GM23338 (cell line): ENCODE measurements at regions not wholly inside any gene's neighbourhood (a gene's known extent, or its start where the extent isn't known, plus 50 kb on each side); places are given as distances from the start of the nearest gene placed in this dataset.

Source experiments
- ATAC-seq: fragments of 200-7000 bp; cut with Tn5 transposase; 3 replicates; pipeline ENCODE4 v1.9.1; 2020
- DNase-seq: peaks from one replicate; pipeline ENCODE4 v3.0.0-alpha.2; 2015; ENCODE audit warnings: low spot score
- H2AFZ ChIP-seq: fragments of 200-600 bp; sonication (generic); 2 replicates; pipeline ENCODE4 v1.8.0; 2016; ENCODE audit warnings: antibody characterized with exemption, mild to moderate bottlenecking, moderate library complexity
- H3F3A ChIP-seq: fragments of 200-600 bp; sonication (generic); replicated peaks from 2 replicates; pipeline ENCODE4 v1.8.0; 2017; ENCODE audit warnings: antibody characterized with exemption, mixed run types, low read depth
- H3K27ac ChIP-seq: fragments of 200-600 bp; sonication (generic); 2 replicates; pipeline ENCODE4 v1.6.1; 2016; ENCODE audit warnings: low read depth
- H3K27me3 ChIP-seq: fragments of 200-600 bp; sonication (generic); 2 replicates; pipeline ENCODE4 v1.8.0; 2016; ENCODE audit warnings: mild to moderate bottlenecking, mixed run types, moderate library complexity; ENCODE audit not compliant: insufficient read depth
- H3K36me3 ChIP-seq: fragments of 200-600 bp; sonication (generic); 2 replicates; pipeline ENCODE4 v1.8.0; 2016; ENCODE audit warnings: mild to moderate bottlenecking; ENCODE audit not compliant: insufficient read depth
- H3K4me1 ChIP-seq: fragments of 200-600 bp; sonication (generic); 2 replicates; pipeline ENCODE4 v1.8.0; 2016; ENCODE audit warnings: mild to moderate bottlenecking, moderate library complexity; ENCODE audit not compliant: insufficient read depth
- H3K4me2 ChIP-seq: fragments of 200-600 bp; sonication (generic); 2 replicates; pipeline ENCODE4 v1.7.1; 2017; ENCODE audit warnings: mixed run types
- H3K4me3 ChIP-seq: fragments of 200-600 bp; sonication (generic); 2 replicates; pipeline ENCODE4 v1.6.1; 2016; ENCODE audit warnings: mixed run types
- H3K79me2 ChIP-seq: fragments of 200-600 bp; sonication (generic); replicated peaks from 2 replicates; pipeline ENCODE4 v1.8.0; 2017; ENCODE audit warnings: mild to moderate bottlenecking; ENCODE audit not compliant: insufficient read depth
- H3K9me2 ChIP-seq: fragments of 200-600 bp; sonication (generic); 2 replicates; pipeline ENCODE4 v1.8.0; 2017; ENCODE audit not compliant: insufficient read depth
- H4K20me1 ChIP-seq: fragments of 200-600 bp; sonication (generic); replicated peaks from 2 replicates; pipeline ENCODE4 v1.8.0; 2017; ENCODE audit warnings: mild to moderate bottlenecking; ENCODE audit not compliant: insufficient read depth
- H3K27ac Mint-ChIP-seq: 2 replicates; pipeline ENCODE4 v1.8.0; 2020; ENCODE audit warnings: inconsistent platforms, mild to moderate bottlenecking, moderate library complexity, mixed read lengths
- H3K27me3 Mint-ChIP-seq: 3 replicates; pipeline ENCODE4 v1.8.0; 2022; ENCODE audit warnings: low read depth, mild to moderate bottlenecking, moderate library complexity, mixed read lengths, inconsistent platforms; ENCODE audit not compliant: insufficient read depth, poor library complexity
- H3K36me3 Mint-ChIP-seq: 3 replicates; pipeline ENCODE4 v1.8.0; 2021; ENCODE audit warnings: low read depth, mild to moderate bottlenecking, inconsistent platforms, moderate library complexity, mixed read lengths
- H3K4me1 Mint-ChIP-seq: 3 replicates; pipeline ENCODE4 v1.8.0; 2020; ENCODE audit warnings: mild to moderate bottlenecking, inconsistent platforms, mixed read lengths
- H3K4me3 Mint-ChIP-seq: 3 replicates; pipeline ENCODE4 v1.8.0; 2021; ENCODE audit warnings: moderate library complexity, mild to moderate bottlenecking, inconsistent platforms, mixed read lengths
- H3K9me3 Mint-ChIP-seq: 3 replicates; pipeline ENCODE4 v1.8.0; 2020; ENCODE audit warnings: moderate library complexity, mild to moderate bottlenecking, inconsistent platforms, mixed read lengths
- CREB1 ChIP-seq: fragments of 250-450 bp; sonication (Bioruptor Pico); IDR thresholded peaks from 2 replicates; pipeline ENCODE4 v1.5.0; 2020; ENCODE audit warnings: low read depth, mild to moderate bottlenecking, moderate library complexity
- EZH2 ChIP-seq: fragments of 200-600 bp; sonication (generic); IDR thresholded peaks from one replicate; pipeline ENCODE4 v1.8.0; 2017; ENCODE audit warnings: antibody characterized with exemption, mild to moderate bottlenecking, low read depth; ENCODE audit not compliant: unreplicated experiment
- EZH2phosphoT487 ChIP-seq: fragments of 200-600 bp; sonication (generic); IDR thresholded peaks from one replicate; pipeline ENCODE4 v1.8.1; 2018; ENCODE audit warnings: antibody characterized with exemption; ENCODE audit not compliant: unreplicated experiment
- JUNB ChIP-seq: IDR thresholded peaks from one replicate; pipeline ENCODE4 v1.6.1; 2016; ENCODE audit warnings: antibody characterized with exemption; ENCODE audit not compliant: unreplicated experiment
- NANOG ChIP-seq: IDR thresholded peaks from 2 replicates; pipeline ENCODE4 v1.6.1; 2016; ENCODE audit warnings: antibody characterized with exemption, borderline replicate concordance
- POLR2AphosphoS5 ChIP-seq: IDR thresholded peaks from 2 replicates; pipeline ENCODE4 v1.6.1; 2016; ENCODE audit warnings: antibody characterized with exemption, low read depth
- STAT1 ChIP-seq: IDR thresholded peaks from one replicate; pipeline ENCODE4 v1.6.1; 2016; ENCODE audit warnings: antibody characterized with exemption; ENCODE audit not compliant: unreplicated experiment
- ZNF114 ChIP-seq: fragments of 250-450 bp; sonication (Bioruptor Pico); IDR thresholded peaks from 2 replicates; pipeline ENCODE4 v1.5.0; 2020; ENCODE audit warnings: mild to moderate bottlenecking, moderate library complexity
- ZNF331 ChIP-seq: fragments of 250-450 bp; sonication (Bioruptor Pico); IDR thresholded peaks from 2 replicates; pipeline ENCODE4 v1.5.0; 2020; ENCODE audit warnings: low read depth, mild to moderate bottlenecking, moderate library complexity
- TF ChIP-seq, protein P1 (sequence below), 2 experiments: fragments of 200-600 bp in 1 of 2; sonication (generic) in 1 of 2; conservative IDR thresholded peaks; 2 replicates each; pipeline versions ENCODE4 v1.5.1 to v1.6.1; 2016 to 2017; ENCODE audit warnings: antibody characterized with exemption in 2 of 2, low read depth in 2 of 2, mild to moderate bottlenecking in 2 of 2, moderate library complexity in 1 of 2
- TF ChIP-seq, protein P2 (sequence below): IDR thresholded peaks from one replicate; pipeline ENCODE4 v1.6.1; 2018; ENCODE audit warnings: antibody characterized with exemption; ENCODE audit not compliant: unreplicated experiment
- TF ChIP-seq, protein P3 (sequence below): IDR thresholded peaks from 2 replicates; pipeline ENCODE4 v1.6.1; 2016; ENCODE audit warnings: antibody characterized with exemption
- TF ChIP-seq, protein P4 (sequence below): fragments of 250-450 bp; sonication (Bioruptor Pico); IDR thresholded peaks from 2 replicates; pipeline ENCODE4 v1.5.0; 2020; ENCODE audit warnings: mild to moderate bottlenecking, moderate library complexity

DNA sequence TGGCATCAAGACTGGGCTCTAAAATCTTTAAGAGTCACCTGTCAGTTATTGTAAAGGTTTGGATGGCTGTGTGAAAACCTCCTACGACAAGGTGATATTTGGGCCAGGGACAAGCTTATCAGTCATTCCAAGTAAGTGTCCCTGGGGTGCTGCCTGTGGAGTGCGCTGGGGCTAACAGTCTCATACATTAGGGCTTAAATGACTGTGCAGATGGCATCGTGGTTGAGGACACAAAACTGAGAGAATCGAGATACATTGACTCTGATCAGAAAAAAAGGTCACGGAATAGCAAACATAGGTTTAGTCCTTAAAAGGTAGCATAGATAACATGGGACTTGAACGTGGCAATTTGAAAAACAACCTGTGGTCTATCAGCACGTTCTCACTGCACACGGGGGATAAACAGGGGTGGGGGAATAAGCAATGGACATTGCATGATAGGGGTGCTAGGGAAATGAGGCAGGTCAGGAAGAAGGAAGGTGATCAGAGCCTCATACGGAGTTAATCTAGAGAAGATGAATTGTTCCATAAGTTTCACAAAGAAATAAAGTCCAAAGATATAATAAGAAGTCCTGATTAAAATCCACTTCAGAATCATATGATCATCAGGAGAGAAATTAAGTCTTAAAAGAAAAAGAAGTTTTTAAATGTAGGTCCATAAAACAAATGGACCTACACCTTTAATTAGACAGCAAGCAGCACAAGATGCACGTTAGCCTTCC, 100.3 kb downstream of the DAD1 start:
- H3K4me3 ChIP-seq, result no peak overlapping the region
- no peaks in the 10 kb centered on the region for H3K27me3 ChIP-seq
- no peak overlapping the region for H3K27ac Mint-ChIP-seq
- H3K9me3 Mint-ChIP-seq, result no peaks in the 10 kb centered on the region
- H3K4me1 Mint-ChIP-seq, result peaks cover 34% of the 10 kb centered on the region
- no peak overlapping the region for H3K4me3 Mint-ChIP-seq
- DNase-seq (no peak), ATAC-seq (no peak)
- H3K27ac ChIP-seq, result no peak overlapping the region
- H3K79me2 ChIP-seq, result no peaks in the 10 kb centered on the region
- no peak overlapping the region for H3K4me2 ChIP-seq
- no peak overlapping the region for H2AFZ ChIP-seq
- no peaks in the 10 kb centered on the region for H3K36me3 ChIP-seq
- no peaks in the 10 kb centered on the region for H3F3A ChIP-seq
- no peak for TF ChIP-seq ZNF114 (CRISPR knock-in tag)
- TF ChIP-seq, protein P1, sequence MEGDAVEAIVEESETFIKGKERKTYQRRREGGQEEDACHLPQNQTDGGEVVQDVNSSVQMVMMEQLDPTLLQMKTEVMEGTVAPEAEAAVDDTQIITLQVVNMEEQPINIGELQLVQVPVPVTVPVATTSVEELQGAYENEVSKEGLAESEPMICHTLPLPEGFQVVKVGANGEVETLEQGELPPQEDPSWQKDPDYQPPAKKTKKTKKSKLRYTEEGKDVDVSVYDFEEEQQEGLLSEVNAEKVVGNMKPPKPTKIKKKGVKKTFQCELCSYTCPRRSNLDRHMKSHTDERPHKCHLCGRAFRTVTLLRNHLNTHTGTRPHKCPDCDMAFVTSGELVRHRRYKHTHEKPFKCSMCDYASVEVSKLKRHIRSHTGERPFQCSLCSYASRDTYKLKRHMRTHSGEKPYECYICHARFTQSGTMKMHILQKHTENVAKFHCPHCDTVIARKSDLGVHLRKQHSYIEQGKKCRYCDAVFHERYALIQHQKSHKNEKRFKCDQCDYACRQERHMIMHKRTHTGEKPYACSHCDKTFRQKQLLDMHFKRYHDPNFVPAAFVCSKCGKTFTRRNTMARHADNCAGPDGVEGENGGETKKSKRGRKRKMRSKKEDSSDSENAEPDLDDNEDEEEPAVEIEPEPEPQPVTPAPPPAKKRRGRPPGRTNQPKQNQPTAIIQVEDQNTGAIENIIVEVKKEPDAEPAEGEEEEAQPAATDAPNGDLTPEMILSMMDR (conservative IDR thresholded peaks at IDR 0.05; ENCODE audit: low read depth in 2 of 2), result no peak
- no peak for TF ChIP-seq JUNB
- no peak for TF ChIP-seq NANOG
- no peak for TF ChIP-seq STAT1
- no peak for TF ChIP-seq ZNF331 (CRISPR knock-in tag)
- TF ChIP-seq, protein P2, sequence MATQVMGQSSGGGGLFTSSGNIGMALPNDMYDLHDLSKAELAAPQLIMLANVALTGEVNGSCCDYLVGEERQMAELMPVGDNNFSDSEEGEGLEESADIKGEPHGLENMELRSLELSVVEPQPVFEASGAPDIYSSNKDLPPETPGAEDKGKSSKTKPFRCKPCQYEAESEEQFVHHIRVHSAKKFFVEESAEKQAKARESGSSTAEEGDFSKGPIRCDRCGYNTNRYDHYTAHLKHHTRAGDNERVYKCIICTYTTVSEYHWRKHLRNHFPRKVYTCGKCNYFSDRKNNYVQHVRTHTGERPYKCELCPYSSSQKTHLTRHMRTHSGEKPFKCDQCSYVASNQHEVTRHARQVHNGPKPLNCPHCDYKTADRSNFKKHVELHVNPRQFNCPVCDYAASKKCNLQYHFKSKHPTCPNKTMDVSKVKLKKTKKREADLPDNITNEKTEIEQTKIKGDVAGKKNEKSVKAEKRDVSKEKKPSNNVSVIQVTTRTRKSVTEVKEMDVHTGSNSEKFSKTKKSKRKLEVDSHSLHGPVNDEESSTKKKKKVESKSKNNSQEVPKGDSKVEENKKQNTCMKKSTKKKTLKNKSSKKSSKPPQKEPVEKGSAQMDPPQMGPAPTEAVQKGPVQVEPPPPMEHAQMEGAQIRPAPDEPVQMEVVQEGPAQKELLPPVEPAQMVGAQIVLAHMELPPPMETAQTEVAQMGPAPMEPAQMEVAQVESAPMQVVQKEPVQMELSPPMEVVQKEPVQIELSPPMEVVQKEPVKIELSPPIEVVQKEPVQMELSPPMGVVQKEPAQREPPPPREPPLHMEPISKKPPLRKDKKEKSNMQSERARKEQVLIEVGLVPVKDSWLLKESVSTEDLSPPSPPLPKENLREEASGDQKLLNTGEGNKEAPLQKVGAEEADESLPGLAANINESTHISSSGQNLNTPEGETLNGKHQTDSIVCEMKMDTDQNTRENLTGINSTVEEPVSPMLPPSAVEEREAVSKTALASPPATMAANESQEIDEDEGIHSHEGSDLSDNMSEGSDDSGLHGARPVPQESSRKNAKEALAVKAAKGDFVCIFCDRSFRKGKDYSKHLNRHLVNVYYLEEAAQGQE, result no peak
- no peak for TF ChIP-seq EZH2
- TF ChIP-seq CREB1 (CRISPR knock-in tag), result no peak
- TF ChIP-seq, protein P3, sequence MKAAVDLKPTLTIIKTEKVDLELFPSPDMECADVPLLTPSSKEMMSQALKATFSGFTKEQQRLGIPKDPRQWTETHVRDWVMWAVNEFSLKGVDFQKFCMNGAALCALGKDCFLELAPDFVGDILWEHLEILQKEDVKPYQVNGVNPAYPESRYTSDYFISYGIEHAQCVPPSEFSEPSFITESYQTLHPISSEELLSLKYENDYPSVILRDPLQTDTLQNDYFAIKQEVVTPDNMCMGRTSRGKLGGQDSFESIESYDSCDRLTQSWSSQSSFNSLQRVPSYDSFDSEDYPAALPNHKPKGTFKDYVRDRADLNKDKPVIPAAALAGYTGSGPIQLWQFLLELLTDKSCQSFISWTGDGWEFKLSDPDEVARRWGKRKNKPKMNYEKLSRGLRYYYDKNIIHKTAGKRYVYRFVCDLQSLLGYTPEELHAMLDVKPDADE, result no peak
- TF ChIP-seq, protein P4, sequence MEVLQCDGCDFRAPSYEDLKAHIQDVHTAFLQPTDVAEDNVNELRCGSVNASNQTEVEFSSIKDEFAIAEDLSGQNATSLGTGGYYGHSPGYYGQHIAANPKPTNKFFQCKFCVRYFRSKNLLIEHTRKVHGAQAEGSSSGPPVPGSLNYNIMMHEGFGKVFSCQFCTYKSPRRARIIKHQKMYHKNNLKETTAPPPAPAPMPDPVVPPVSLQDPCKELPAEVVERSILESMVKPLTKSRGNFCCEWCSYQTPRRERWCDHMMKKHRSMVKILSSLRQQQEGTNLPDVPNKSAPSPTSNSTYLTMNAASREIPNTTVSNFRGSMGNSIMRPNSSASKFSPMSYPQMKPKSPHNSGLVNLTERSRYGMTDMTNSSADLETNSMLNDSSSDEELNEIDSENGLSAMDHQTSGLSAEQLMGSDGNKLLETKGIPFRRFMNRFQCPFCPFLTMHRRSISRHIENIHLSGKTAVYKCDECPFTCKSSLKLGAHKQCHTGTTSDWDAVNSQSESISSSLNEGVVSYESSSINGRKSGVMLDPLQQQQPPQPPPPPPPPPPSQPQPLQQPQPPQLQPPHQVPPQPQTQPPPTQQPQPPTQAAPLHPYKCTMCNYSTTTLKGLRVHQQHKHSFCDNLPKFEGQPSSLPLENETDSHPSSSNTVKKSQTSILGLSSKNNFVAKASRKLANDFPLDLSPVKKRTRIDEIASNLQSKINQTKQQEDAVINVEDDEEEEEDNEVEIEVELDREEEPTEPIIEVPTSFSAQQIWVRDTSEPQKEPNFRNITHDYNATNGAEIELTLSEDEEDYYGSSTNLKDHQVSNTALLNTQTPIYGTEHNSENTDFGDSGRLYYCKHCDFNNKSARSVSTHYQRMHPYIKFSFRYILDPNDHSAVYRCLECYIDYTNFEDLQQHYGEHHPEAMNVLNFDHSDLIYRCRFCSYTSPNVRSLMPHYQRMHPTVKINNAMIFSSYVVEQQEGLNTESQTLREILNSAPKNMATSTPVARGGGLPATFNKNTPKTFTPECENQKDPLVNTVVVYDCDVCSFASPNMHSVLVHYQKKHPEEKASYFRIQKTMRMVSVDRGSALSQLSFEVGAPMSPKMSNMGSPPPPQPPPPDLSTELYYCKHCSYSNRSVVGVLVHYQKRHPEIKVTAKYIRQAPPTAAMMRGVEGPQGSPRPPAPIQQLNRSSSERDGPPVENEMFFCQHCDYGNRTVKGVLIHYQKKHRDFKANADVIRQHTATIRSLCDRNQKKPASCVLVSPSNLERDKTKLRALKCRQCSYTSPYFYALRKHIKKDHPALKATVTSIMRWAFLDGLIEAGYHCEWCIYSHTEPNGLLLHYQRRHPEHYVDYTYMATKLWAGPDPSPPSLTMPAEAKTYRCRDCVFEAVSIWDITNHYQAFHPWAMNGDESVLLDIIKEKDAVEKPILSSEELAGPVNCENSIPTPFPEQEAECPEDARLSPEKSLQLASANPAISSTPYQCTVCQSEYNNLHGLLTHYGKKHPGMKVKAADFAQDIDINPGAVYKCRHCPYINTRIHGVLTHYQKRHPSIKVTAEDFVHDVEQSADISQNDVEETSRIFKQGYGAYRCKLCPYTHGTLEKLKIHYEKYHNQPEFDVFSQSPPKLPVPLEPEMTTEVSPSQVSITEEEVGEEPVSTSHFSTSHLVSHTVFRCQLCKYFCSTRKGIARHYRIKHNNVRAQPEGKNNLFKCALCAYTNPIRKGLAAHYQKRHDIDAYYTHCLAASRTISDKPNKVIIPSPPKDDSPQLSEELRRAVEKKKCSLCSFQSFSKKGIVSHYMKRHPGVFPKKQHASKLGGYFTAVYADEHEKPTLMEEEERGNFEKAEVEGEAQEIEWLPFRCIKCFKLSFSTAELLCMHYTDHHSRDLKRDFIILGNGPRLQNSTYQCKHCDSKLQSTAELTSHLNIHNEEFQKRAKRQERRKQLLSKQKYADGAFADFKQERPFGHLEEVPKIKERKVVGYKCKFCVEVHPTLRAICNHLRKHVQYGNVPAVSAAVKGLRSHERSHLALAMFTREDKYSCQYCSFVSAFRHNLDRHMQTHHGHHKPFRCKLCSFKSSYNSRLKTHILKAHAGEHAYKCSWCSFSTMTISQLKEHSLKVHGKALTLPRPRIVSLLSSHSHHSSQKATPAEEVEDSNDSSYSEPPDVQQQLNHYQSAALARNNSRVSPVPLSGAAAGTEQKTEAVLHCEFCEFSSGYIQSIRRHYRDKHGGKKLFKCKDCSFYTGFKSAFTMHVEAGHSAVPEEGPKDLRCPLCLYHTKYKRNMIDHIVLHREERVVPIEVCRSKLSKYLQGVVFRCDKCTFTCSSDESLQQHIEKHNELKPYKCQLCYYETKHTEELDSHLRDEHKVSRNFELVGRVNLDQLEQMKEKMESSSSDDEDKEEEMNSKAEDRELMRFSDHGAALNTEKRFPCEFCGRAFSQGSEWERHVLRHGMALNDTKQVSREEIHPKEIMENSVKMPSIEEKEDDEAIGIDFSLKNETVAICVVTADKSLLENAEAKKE (CRISPR knock-in tag), result no peak
- no peak for TF ChIP-seq EZH2phosphoT487
- no peak for TF ChIP-seq POLR2AphosphoS5
- peaks cover 4% of the 10 kb centered on the region for H3K27me3 Mint-ChIP-seq
- H3K36me3 Mint-ChIP-seq, result no peaks in the 10 kb centered on the region
- peaks cover 15% of the 10 kb centered on the region; the same call in 1 of the 2 replicates for H3K4me1 ChIP-seq
- H3K9me2 ChIP-seq, result no peaks in the 10 kb centered on the region
- no peaks in the 10 kb centered on the region for H4K20me1 ChIP-seq
